Memory B cell (primary cell): ENCODE measurements at regions not wholly inside any gene's neighbourhood (a gene's known extent, or its start where the extent isn't known, plus 50 kb on each side); places are given as distances from the start of the nearest gene placed in this dataset.

ENCODE experiments used
- ATAC-seq: fragments of 150-1000 bp; cut with Tn5 transposase; 2 replicates; pipeline ENCODE4 v1.10.0; 2021; ENCODE audit warnings: low read depth, mild to moderate bottlenecking, moderate library complexity
- DNase-seq, 2 donors: peaks; one replicate each; pipeline ENCODE4 v3.0.0; 2022; ENCODE audit warnings: low spot score in 2 of 2
- H3K27ac Mint-ChIP-seq: one replicate; pipeline ENCODE4 v1.8.0; 2022; ENCODE audit warnings: mild to moderate bottlenecking, moderate library complexity, mixed read lengths
- H3K27me3 Mint-ChIP-seq: one replicate; pipeline ENCODE4 v1.8.0; 2022; ENCODE audit warnings: mixed read lengths
- H3K36me3 Mint-ChIP-seq: one replicate; pipeline ENCODE4 v1.8.0; 2022; ENCODE audit warnings: mild to moderate bottlenecking, mixed read lengths
- H3K4me1 Mint-ChIP-seq: one replicate; pipeline ENCODE4 v1.8.0; 2022; ENCODE audit warnings: mixed read lengths
- H3K4me3 Mint-ChIP-seq: one replicate; pipeline ENCODE4 v1.8.0; 2022; ENCODE audit warnings: mild to moderate bottlenecking, moderate library complexity, mixed read lengths
- H3K9me3 Mint-ChIP-seq: one replicate; pipeline ENCODE4 v1.8.0; 2022; ENCODE audit warnings: mixed read lengths

DNA sequence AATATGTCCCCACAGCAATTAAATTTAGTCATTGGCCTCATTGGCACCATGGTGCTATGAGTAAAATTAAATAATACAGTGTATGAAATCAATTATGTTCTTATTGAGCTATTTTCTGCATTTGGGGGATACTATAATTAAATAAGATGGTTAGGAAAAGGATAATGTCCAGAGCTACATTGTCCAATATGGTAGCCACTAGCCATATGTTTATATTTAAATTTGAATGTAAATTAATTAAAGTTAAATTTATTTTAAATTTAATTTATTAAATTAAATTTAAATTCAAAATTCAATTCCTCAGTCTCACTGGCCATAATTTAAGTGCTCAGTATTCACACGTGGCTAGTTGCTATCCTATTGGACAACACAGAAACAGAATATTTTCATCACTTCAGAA is 115.7 kb downstream of the SPATA31D1 start:
- DNase-seq (no peak), ATAC-seq (no peak)
- Mint-ChIP-seq H3K4me3 (no peak overlapping the region), H3K27ac (no peak overlapping the region), H3K9me3 (no peaks in the 10 kb centered on the region), H3K4me1 (no peaks in the 10 kb centered on the region), H3K27me3 (no peaks in the 10 kb centered on the region), H3K36me3 (peaks cover 5% of the 10 kb centered on the region)

DNA sequence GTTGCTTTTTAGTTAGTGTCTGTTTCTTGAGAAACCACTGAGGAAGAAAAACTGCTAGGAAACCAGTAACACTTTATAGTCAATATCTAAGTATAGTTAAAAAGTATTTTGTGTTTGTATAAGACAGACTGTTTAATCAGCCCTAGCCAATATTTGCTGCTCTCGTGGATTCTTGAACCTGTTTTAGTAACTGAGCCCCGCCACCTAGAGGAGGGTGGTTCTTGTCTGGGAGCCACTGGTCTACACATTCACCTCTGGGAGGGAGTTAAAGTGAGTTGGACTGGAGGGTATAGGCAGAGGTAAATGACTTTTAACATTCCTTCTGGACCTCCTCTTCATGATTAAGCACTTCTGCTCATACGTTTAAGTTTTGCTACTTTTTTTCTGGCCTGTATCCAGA is 117.2 kb downstream of the SPATA31D1 start:
- Mint-ChIP-seq H3K27ac (no peak overlapping the region), H3K9me3 (no peaks in the 10 kb centered on the region), H3K27me3 (no peaks in the 10 kb centered on the region), H3K4me1 (no peaks in the 10 kb centered on the region), H3K36me3 (peaks cover 5% of the 10 kb centered on the region), H3K4me3 (no peak overlapping the region)
- ATAC-seq, result no peak
- no peak for DNase-seq

DNA sequence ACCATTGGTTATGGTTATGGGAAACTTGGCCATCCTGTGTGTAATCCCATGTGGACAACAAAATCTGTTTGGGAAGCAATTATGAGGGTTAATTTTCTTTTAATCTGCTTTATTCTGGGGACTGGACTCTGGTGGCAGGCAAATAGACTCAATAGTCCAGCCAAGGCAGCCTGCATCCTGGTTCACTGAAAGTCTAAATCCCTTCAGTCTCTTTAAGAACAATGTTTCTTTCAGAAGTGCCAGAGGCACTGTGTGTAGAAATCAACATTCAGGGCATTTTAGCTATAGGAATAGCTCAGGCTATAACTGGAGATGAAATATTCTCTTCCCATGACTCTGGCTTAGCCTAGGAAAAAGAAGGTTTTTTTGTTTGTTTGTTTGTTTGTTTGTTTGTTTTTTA is 118.0 kb downstream of the SPATA31D1 start:
- no peaks in the 10 kb centered on the region for H3K4me1 Mint-ChIP-seq
- H3K36me3 Mint-ChIP-seq, result peaks cover under 1% of the 10 kb centered on the region
- H3K4me3 Mint-ChIP-seq, result no peak overlapping the region
- DNase-seq (no peak), ATAC-seq (no peak)
- H3K27ac Mint-ChIP-seq, result no peak overlapping the region
- no peaks in the 10 kb centered on the region for H3K9me3 Mint-ChIP-seq
- H3K27me3 Mint-ChIP-seq, result no peaks in the 10 kb centered on the region

DNA sequence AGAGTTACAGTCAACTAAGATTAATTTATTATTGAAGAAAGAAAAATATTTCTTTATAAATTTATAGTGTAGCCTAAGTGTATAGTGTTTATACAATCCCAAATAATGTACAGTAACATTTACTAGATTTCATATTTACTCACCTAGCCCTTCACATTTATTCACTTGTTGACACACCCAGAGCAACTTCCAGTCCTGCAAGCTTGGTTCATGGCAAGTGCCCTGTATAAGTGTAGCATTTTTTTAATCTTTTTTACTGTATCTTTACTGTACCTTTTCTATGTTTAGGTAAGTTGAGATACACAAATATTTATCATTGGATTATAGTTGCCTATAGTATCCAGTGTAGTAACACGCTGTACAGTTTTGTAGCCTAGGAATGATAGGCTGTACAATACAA is 119.9 kb downstream of the SPATA31D1 start:
- H3K36me3 Mint-ChIP-seq, result no peaks in the 10 kb centered on the region
- no peaks in the 10 kb centered on the region for H3K4me1 Mint-ChIP-seq
- H3K27me3 Mint-ChIP-seq, result no peaks in the 10 kb centered on the region

DNA sequence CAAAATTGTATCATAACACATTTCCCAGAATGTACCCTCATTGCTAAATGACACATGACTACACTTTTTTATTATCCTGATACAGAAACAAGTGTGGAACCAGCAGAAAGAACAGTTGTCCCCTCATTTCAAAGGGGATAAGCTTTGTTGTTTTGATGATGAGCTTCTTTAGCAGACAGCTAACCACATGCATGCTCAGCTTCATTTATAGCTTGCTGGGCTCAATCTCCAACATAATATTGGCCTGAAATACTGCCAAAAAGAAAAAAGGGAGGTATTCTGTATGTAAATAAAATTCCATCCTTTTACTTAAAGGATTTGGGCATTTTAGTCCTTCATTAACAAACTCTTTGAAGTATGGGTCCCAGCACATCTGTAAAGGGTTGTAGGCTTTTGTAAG is 120.4 kb downstream of the SPATA31D1 start:
- Mint-ChIP-seq H3K9me3 (no peaks in the 10 kb centered on the region), H3K27me3 (no peaks in the 10 kb centered on the region), H3K27ac (no peak overlapping the region), H3K4me1 (no peaks in the 10 kb centered on the region), H3K36me3 (no peaks in the 10 kb centered on the region), H3K4me3 (no peak overlapping the region)
- no peak for DNase-seq
- no peak for ATAC-seq

More for the DNA sequence above, 119.9 kb downstream of the SPATA31D1 start:
- no peak overlapping the region for H3K27ac Mint-ChIP-seq
- H3K9me3 Mint-ChIP-seq, result no peaks in the 10 kb centered on the region
- no peak overlapping the region for H3K4me3 Mint-ChIP-seq
- ATAC-seq (no peak), DNase-seq (no peak)

DNA sequence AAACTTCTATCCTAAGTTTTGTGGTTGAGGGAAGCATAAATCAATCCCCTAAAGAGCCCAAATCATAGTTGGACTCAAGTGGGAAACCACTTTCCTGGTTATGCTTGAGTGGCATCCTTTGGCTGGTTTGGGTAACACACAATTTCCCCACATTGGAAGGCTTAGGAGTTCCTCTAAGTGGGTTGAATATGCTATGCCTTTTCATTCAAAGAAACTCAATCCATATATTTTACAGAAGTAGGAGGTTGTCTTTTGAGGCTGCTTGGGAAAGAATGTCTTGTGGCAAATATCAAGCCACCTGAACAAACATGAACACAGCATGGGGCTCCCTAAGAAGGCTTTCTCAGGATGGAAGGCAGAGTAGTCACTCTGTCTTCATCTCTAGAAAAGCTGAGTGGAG is 121.1 kb downstream of the SPATA31D1 start:
- DNase-seq, result no peak
- no peaks in the 10 kb centered on the region for H3K9me3 Mint-ChIP-seq
- H3K27ac Mint-ChIP-seq, result no peak overlapping the region
- H3K4me3 Mint-ChIP-seq, result no peak overlapping the region
- ATAC-seq, result no peak
- no peaks in the 10 kb centered on the region for H3K36me3 Mint-ChIP-seq
- H3K27me3 Mint-ChIP-seq, result no peaks in the 10 kb centered on the region
- H3K4me1 Mint-ChIP-seq, result no peaks in the 10 kb centered on the region

DNA sequence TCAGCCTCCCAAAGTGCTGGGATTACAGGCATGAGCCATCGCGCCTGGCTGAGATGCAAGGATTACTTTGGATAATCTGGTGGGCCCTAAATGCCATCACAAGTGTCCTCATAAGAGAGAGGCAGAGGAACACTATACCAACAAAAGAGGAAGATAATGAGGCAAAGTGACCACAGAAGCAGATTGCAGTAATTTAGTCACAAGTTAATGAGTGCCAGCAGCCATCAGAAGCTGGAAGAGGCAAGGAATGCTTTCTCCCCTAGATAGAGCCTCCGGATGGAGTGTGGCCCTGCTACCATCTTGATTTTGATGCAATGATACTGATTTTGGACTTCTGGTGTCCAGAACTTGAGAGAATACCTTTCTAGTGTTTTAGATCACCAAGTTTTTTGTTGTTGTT is 122.3 kb downstream of the SPATA31D1 start:
- no peak for ATAC-seq
- Mint-ChIP-seq H3K27ac (no peak overlapping the region), H3K36me3 (no peaks in the 10 kb centered on the region), H3K9me3 (no peaks in the 10 kb centered on the region), H3K4me3 (no peak overlapping the region), H3K4me1 (peaks cover 1% of the 10 kb centered on the region), H3K27me3 (no peaks in the 10 kb centered on the region)
- no peak for DNase-seq

DNA sequence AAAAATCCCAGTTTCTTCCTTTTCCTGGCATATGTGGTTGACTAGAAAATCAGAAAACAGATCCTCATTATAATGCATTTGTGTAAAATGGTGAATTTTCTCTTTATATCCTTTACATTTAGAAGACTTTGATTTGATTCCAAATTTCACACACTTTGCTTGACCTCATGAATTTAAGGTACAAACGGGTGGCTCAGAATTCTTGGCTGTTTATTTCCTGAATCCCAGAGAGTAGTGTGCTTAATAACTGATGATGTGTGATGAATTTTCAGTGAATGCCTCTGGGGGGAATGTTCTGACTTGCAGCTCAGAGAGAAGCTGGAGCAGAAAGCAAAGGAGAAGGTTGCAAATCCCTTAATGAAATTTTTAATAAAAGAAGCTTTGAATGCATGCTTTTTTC is 126.8 kb downstream of the SPATA31D1 start:
- H3K4me3 Mint-ChIP-seq, result no peak overlapping the region
- no peak overlapping the region for H3K27ac Mint-ChIP-seq
- H3K36me3 Mint-ChIP-seq, result no peaks in the 10 kb centered on the region
- H3K27me3 Mint-ChIP-seq, result no peaks in the 10 kb centered on the region
- ATAC-seq (no peak), DNase-seq (no peak)
- peaks cover 4% of the 10 kb centered on the region for H3K4me1 Mint-ChIP-seq
- H3K9me3 Mint-ChIP-seq, result no peaks in the 10 kb centered on the region

DNA sequence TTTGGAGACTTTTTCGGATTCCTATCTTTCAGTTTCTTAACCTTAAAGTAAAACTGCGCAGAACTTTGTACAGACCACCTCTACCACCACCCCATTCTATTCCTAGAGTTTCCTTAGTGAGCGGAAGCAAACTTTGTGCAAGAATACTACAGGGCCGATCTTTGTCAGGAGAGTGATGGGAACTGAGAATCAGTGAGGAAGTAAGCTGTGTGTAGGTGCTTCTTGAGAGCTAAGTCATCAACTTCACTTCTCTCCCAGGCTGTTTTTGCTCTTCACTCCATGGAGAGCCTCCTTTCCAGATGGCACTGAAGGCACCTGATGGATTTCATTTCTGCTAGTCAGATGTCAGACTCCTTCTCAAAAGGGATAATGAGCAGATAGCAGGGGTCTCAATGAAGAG is 127.3 kb downstream of the SPATA31D1 start:
- no peaks in the 10 kb centered on the region for H3K36me3 Mint-ChIP-seq
- no peak overlapping the region for H3K4me3 Mint-ChIP-seq
- H3K9me3 Mint-ChIP-seq, result no peaks in the 10 kb centered on the region
- H3K27ac Mint-ChIP-seq, result no peak overlapping the region
- H3K27me3 Mint-ChIP-seq, result no peaks in the 10 kb centered on the region
- DNase-seq, result no peak
- peaks cover 4% of the 10 kb centered on the region for H3K4me1 Mint-ChIP-seq
- no peak for ATAC-seq

DNA sequence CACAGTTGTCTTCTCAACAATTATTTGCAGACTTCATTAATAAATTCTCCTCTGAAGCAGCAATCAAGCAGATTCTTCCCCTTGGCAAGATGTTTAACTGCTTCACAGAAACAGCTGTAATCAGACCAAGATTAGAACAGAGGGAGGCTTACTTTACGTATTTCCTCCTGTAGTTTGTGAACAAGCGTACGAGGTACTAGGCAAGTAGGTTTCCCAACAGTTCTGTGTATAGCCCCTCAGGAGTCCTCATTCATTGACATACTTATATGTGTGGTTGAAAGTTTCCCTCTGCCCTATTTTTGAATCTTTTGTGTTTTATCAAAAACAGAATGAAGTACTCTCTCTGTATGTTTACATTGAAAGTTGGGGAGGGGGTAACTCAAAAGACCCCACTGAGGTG is 128.0 kb downstream of the SPATA31D1 start:
- H3K9me3 Mint-ChIP-seq, result no peaks in the 10 kb centered on the region
- no peaks in the 10 kb centered on the region for H3K27me3 Mint-ChIP-seq
- no peak overlapping the region for H3K4me3 Mint-ChIP-seq
- no peak overlapping the region for H3K27ac Mint-ChIP-seq
- no peaks in the 10 kb centered on the region for H3K36me3 Mint-ChIP-seq
- no peak for ATAC-seq
- DNase-seq, result no peak
- peaks cover 4% of the 10 kb centered on the region for H3K4me1 Mint-ChIP-seq

DNA sequence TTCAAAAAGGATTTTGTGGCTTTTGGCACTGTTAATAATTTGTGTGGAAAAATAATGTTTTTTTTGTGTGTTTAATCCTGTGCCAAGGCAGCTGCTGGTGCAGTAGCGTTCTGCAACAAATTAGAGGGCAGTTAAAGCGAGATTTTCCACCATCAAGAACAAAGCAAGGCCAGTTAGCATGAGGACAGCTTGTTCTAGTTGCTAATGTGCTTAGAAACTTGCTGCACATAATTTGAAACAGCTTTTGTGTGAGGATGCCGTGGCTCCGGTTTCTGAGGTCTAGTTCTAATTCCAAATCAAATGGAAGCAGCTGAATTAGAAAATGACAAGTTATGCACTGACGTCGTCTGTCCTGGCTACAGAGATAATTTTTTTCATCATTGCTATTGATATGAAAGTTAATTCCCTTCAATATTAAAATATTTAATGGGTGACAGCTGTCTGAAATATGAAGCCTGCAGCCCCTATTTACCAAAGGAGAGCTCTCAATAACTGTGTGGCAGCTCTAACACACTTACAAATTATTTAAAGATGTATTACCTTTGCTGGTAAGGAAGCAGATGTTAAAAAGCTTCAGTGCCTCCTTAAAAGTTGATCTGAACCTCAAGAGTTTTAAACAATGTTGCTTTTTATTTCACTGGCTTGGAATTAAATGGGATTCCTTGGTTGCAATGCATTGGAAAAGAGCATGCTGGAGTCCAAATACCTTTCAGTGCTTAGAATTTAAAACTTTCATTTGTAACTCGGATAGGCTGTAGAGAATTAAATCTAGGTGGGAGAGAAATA is 128.6 kb downstream of the SPATA31D1 start:
- no peaks in the 10 kb centered on the region for H3K9me3 Mint-ChIP-seq
- H3K4me3 Mint-ChIP-seq, result no peak overlapping the region
- H3K36me3 Mint-ChIP-seq, result no peaks in the 10 kb centered on the region
- ATAC-seq (no peak), DNase-seq (no peak)
- H3K4me1 Mint-ChIP-seq, result peaks cover 4% of the 10 kb centered on the region
- no peak overlapping the region for H3K27ac Mint-ChIP-seq
- H3K27me3 Mint-ChIP-seq, result no peaks in the 10 kb centered on the region

DNA sequence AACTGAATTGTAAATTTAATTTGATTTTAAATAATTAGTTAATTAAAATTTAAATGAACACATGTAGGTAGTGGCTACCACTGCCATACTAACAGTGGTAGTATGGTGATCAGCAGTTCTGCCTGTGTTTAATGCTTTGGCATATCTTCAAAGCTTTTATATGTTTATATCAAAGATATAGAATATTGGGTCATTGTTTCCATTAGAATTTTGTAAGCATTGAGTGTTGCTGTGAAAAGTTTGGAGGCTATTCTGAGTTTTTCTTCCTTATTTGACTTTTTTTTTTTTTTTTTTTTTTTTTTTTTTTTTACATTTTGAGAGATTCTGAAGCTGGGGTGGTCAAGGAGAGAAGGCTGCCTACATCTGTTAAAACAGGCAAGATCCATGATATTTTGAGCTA is 134.2 kb downstream of the SPATA31D1 start:
- no peak for DNase-seq
- Mint-ChIP-seq H3K27me3 (no peaks in the 10 kb centered on the region), H3K27ac (no peak overlapping the region), H3K4me1 (peaks cover 16% of the 10 kb centered on the region), H3K4me3 (no peak overlapping the region), H3K36me3 (no peaks in the 10 kb centered on the region), H3K9me3 (no peaks in the 10 kb centered on the region)
- no peak for ATAC-seq

DNA sequence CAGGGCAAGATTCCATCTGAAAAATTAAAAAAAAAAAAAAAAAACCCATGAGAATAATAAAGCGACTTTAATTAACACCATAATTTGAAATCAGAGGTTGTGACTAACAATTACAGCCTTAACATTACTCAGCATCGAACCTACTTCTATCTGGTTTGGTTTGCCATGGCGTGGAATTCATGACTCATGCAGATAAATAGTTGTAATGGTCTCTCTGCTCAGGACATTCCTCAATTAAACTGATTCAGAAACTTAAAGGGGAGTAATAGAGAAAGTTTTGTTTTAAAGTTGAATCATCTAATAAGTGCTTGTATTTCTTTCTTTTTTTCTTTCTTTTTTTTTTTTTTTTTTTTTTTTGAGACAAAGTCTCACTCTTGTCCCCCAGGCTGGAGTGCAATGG is 135.5 kb downstream of the SPATA31D1 start:
- Mint-ChIP-seq H3K4me1 (peaks cover 23% of the 10 kb centered on the region), H3K36me3 (no peaks in the 10 kb centered on the region), H3K4me3 (no peak overlapping the region), H3K27me3 (no peaks in the 10 kb centered on the region), H3K9me3 (no peaks in the 10 kb centered on the region), H3K27ac (no peak overlapping the region)
- ATAC-seq (no peak), DNase-seq (no peak)

DNA sequence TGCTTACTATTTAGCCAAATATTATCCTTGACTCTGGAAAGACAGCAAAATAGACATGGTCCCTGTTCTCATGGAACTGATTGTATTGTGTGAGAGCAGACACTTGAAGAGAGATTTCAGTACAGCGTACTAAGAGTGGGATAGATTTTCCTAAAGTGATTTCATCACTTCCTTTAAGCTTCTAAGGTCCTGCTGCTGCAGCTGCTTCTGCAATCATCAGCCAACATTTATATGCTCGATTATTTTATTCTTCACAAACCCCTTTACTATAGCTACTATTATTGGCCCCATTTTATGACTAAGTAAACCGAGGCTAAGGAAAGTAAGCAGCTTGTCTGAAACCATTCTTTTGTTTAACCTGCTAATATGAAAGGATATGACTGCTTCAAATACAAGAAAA is 137.7 kb downstream of the SPATA31D1 start:
- no peak for DNase-seq
- no peak for ATAC-seq
- Mint-ChIP-seq H3K36me3 (no peaks in the 10 kb centered on the region), H3K27me3 (no peaks in the 10 kb centered on the region), H3K9me3 (no peaks in the 10 kb centered on the region), H3K4me1 (peaks cover 24% of the 10 kb centered on the region), H3K4me3 (no peak overlapping the region), H3K27ac (peak overlapping the region; percentile 24)

DNA sequence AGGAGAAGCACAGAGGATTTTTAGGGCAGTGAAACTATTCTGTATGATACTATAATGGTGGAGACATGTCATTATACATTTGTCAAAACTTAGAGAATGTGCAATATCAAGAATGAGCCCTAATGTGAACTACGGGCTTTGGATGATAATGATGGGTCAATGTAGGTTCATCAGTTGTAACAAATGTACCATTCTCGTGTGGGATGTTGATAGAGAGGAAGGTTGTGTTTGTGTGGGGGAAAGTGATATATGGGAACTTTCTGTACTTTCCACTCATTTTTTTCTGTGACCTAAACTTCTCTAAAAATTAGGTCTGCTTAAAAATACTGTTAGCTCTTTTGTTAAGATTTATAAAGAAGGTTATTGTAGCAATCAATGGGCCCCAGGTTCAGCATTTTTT is 138.9 kb downstream of the SPATA31D1 start:
- Mint-ChIP-seq H3K27ac (peak overlapping the region; percentile 90), H3K27me3 (no peaks in the 10 kb centered on the region)

More for the DNA sequence above, 138.9 kb downstream of the SPATA31D1 start:
- no peak for DNase-seq
- ATAC-seq, result peak; percentile 17
- Mint-ChIP-seq H3K4me1 (peaks cover 31% of the 10 kb centered on the region), H3K9me3 (no peaks in the 10 kb centered on the region), H3K4me3 (peak overlapping the region; percentile 55), H3K36me3 (no peaks in the 10 kb centered on the region)
